ENCODE measurements at regions not wholly inside any gene's neighbourhood (a gene's known extent, or its start where the extent isn't known, plus 50 kb on each side); places are given as distances from the start of the nearest gene placed in this dataset.

- TF ChIP-seq POLR2AphosphoS5 (IDR thresholded peaks at IDR 0.05; ENCODE audit: borderline replicate concordance, low read depth, low read length) (no peak), EZH2 (IDR thresholded peaks at IDR 0.05) (no peak), FOXP2 (optimal IDR thresholded peaks at IDR 0.05; ENCODE audit: control extremely low read depth, extremely low read length, insufficient read depth) (no peak)
Observed at GRCh38 chr1:172936088-172936645, 114.6 kb downstream of the TNFSF18 start.

All from SK-N-MC (cell line).